ENCODE measurements at regions not wholly inside any gene's neighbourhood (a gene's known extent, or its start where the extent isn't known, plus 50 kb on each side); places are given as distances from the start of the nearest gene placed in this dataset.

DNA sequence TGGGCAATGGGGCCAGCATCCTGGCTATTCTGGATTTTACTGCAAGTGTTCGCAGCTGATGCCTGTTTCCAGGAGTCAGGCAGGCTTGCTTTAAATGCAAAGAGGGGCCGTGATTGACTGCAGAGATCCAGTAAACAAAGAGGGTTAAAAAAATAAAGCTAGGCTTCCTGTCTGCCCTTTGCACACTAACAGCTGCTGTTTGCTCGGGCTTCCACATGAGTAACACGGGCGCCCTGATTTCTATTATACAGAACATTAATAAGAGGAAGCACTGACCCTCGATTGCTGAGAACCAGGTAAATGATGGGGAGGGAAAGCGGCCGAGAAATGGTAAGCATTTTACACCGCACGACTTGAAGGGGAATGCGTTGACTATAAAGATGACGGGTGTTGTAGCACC lies 254.2 kb upstream of the ZNF507 start:
- TF ChIP-seq OSR1 (CRISPR knock-in tag; IDR thresholded peaks at IDR 0.05) (no peak), GLIS3 (CRISPR knock-in tag; IDR thresholded peaks at IDR 0.05) (no peak), ARNTL (CRISPR knock-in tag; IDR thresholded peaks at IDR 0.05; ENCODE audit: borderline replicate concordance, low read depth) (no peak), ZNF565 (CRISPR knock-in tag; conservative IDR thresholded peaks at IDR 0.05; ENCODE audit: low read depth) (no peak), ISL1 (CRISPR knock-in tag; IDR thresholded peaks at IDR 0.05) (no peak), ZFP3 (CRISPR knock-in tag; IDR thresholded peaks at IDR 0.05) (no peak), BACH2 (CRISPR knock-in tag; IDR thresholded peaks at IDR 0.05; ENCODE audit: borderline replicate concordance) (no peak), TSHZ2 (CRISPR knock-in tag; IDR thresholded peaks at IDR 0.05) (no peak)
- TF ChIP-seq, protein P1, sequence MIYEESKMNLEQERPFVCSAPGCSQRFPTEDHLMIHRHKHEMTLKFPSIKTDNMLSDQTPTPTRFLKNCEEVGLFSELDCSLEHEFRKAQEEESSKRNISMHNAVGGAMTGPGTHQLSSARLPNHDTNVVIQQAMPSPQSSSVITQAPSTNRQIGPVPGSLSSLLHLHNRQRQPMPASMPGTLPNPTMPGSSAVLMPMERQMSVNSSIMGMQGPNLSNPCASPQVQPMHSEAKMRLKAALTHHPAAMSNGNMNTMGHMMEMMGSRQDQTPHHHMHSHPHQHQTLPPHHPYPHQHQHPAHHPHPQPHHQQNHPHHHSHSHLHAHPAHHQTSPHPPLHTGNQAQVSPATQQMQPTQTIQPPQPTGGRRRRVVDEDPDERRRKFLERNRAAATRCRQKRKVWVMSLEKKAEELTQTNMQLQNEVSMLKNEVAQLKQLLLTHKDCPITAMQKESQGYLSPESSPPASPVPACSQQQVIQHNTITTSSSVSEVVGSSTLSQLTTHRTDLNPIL (CRISPR knock-in tag; IDR thresholded peaks at IDR 0.05; ENCODE audit: low read depth): no peak
- TF ChIP-seq, protein P2, sequence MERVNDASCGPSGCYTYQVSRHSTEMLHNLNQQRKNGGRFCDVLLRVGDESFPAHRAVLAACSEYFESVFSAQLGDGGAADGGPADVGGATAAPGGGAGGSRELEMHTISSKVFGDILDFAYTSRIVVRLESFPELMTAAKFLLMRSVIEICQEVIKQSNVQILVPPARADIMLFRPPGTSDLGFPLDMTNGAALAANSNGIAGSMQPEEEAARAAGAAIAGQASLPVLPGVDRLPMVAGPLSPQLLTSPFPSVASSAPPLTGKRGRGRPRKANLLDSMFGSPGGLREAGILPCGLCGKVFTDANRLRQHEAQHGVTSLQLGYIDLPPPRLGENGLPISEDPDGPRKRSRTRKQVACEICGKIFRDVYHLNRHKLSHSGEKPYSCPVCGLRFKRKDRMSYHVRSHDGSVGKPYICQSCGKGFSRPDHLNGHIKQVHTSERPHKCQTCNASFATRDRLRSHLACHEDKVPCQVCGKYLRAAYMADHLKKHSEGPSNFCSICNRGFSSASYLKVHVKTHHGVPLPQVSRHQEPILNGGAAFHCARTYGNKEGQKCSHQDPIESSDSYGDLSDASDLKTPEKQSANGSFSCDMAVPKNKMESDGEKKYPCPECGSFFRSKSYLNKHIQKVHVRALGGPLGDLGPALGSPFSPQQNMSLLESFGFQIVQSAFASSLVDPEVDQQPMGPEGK (CRISPR knock-in tag; IDR thresholded peaks at IDR 0.05; ENCODE audit: borderline replicate concordance): no peak
- ATAC-seq: no peak

- ATAC-seq: no peak
Observed at GRCh38 chr19:32097011-32097410, 248.4 kb upstream of the ZNF507 start.

More at GRCh38 chr19:32097011-32097410, 248.4 kb upstream of the ZNF507 start:
- no peak for TF ChIP-seq TSHZ2 (CRISPR knock-in tag; IDR thresholded peaks at IDR 0.05)
- TF ChIP-seq, protein P1 (CRISPR knock-in tag; IDR thresholded peaks at IDR 0.05; ENCODE audit: low read depth): no peak
- no peak for TF ChIP-seq CSRNP3 (CRISPR knock-in tag; IDR thresholded peaks at IDR 0.05)
- TF ChIP-seq, protein P2 (CRISPR knock-in tag; IDR thresholded peaks at IDR 0.05; ENCODE audit: borderline replicate concordance): no peak
